ENCODE measurements at regions not wholly inside any gene's neighbourhood (a gene's known extent, or its start where the extent isn't known, plus 50 kb on each side); places are given as distances from the start of the nearest gene placed in this dataset.

DNA sequence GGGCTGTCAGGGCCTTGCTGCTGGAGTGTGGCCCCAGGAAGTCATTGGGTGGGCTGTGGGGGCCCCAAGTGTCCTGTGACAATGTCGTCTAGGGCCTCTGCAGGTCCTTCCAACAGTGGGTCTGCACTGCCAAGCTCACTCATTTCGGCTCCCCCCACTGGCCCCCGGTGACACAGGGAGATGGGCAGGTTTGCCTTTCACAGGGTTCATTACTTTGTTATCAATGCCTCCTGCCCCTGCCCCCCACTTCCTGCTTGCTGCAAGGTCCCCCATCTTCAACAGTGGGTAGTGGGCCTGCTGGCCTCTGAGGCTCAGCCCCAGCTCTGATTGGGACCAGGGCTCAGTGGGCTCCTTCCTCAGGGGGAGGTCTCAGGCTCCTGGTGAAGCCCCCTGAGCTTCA is 149.8 kb downstream of the URI1 start (continued):
- TF ChIP-seq, protein P1, sequence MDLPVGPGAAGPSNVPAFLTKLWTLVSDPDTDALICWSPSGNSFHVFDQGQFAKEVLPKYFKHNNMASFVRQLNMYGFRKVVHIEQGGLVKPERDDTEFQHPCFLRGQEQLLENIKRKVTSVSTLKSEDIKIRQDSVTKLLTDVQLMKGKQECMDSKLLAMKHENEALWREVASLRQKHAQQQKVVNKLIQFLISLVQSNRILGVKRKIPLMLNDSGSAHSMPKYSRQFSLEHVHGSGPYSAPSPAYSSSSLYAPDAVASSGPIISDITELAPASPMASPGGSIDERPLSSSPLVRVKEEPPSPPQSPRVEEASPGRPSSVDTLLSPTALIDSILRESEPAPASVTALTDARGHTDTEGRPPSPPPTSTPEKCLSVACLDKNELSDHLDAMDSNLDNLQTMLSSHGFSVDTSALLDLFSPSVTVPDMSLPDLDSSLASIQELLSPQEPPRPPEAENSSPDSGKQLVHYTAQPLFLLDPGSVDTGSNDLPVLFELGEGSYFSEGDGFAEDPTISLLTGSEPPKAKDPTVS (IDR thresholded peaks at IDR 0.05; ENCODE audit: low read depth, low read length) = no peak

DNA sequence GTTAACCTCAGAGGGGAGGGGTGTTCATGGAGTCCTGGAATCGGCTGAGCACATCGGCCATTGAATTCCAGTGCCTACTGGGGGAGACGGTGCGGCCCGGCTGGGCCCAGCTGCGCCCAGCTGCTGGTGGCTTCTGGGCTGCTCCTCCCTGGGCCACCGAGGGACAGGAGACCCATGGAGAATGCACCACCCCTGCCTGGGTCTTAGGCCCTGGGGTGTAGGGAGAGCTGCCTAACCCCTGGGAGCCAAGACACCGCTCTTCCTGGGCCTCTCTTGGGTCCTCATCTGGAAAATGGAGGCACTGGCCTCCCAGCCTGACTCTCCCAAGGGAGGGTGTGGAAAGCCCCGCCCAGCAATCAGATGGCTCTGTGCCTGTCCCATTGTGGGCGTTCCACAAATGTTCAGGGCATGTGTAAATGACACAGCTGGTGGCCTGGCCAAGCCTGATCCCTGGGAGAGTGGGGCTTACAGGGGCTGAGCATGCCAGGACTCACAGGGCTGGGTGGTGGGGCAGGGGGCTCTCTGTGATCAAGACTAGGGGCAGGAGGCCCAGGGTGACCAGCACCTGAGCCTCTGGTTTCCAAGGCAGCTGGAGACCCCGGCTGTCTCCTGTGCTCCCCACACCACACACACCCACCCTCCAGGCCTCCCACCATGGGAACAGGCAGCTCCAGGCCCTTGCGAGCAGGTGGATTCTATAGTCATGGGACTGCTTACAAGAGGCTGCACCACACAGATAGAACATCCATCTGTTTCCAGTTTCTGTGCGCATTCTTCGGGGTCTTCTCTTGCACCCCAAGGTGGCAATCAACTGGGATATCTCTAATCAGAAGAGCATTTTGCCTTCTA is 150.9 kb downstream of the URI1 start:
- Histone ChIP-seq H3K4me3 (no peak overlapping the region), H2AFZ (ENCODE audit: control insufficient read depth, low read depth, low read length) (no peak overlapping the region), H3K9ac (ENCODE audit: control insufficient read depth, insufficient read depth, low read length) (no peak overlapping the region), H3K4me2 (ENCODE audit: control insufficient read depth, insufficient read depth) (no peak overlapping the region), H3K9me3 (replicated peaks; ENCODE audit: control insufficient read depth, insufficient read depth, low read length) (no peaks in the 10 kb centered on the region), H3K27ac (ENCODE audit: control insufficient read depth, insufficient read depth) (no peak overlapping the region), H4K20me1 (ENCODE audit: control insufficient read depth, insufficient read depth) (no peaks in the 10 kb centered on the region), H3K27me3 (replicated peaks in 1 of 2; ENCODE audit: control insufficient read depth in 2 of 2, insufficient read depth in 2 of 2, low read length in 1 of 2) (no peaks in the 10 kb centered on the region; a peak in 2 of 4 replicates), H3K36me3 (ENCODE audit: control insufficient read depth in 2 of 2, insufficient read depth in 2 of 2, low read length in 1 of 2) (no peaks in the 10 kb centered on the region), H3K4me1 (ENCODE audit: control insufficient read depth, insufficient read depth, low read length) (no peaks in the 10 kb centered on the region), H3K79me2 (ENCODE audit: control insufficient read depth, insufficient read depth, low read length) (no peaks in the 10 kb centered on the region)
- in situ Hi-C loops (cut with MboI) = no loop called here
- no peak for FAIRE-seq
- no peak for ATAC-seq
- no TSS peak for BruUV-seq (replicated peaks)
- RAD21 ChIA-PET (ENCODE audit: unreplicated experiment) = no interaction called here
- SMC1A ChIA-PET (ENCODE audit: uncharacterized antibody, unreplicated experiment) = no interaction called here
- CTCF ChIA-PET = interaction anchor here (0.6 kb wide), 1 partner anchor 47 kb away, joined by 3 read pairs; no protein-coding TSS in a partner anchor
- POLR2A ChIA-PET = no interaction called here
- WGBS (ENCODE audit: insufficient coverage, insufficient replicate concordance, low lambda C conversion rate, missing lambda C conversion rate) = 48% methylated on average over 14 of the region's 14 CpGs
- intact Hi-C loops (cut with micrococcal nuclease; ENCODE audit: unreplicated experiment) = no loop called here
- no peak for TF ChIP-seq NFYA (IDR thresholded peaks at IDR 0.05; ENCODE audit: borderline replicate concordance, low read depth, low read length)
- no peak for DNase-seq (ENCODE audit: low read depth, low spot score)
